SK-N-SH (cell line): ENCODE measurements at regions not wholly inside any gene's neighbourhood (a gene's known extent, or its start where the extent isn't known, plus 50 kb on each side); places are given as distances from the start of the nearest gene placed in this dataset.

Source experiments
- POLR2AphosphoS5 ChIP-seq: IDR thresholded peaks from 2 replicates; pipeline ENCODE4 v1.6.1; 2012; ENCODE audit warnings: low read depth, low read length
- YY1 ChIP-seq: IDR thresholded peaks from 2 replicates; pipeline ENCODE4 v1.4.0; 2012; ENCODE audit warnings: low read depth, mild to moderate bottlenecking
- TF ChIP-seq, protein P1 (sequence below): fragments of 200-600 bp; sonication (generic); IDR thresholded peaks from 2 replicates; pipeline ENCODE4 v1.6.1; 2017; ENCODE audit warnings: antibody characterized with exemption, mild to moderate bottlenecking, moderate library complexity

DNA sequence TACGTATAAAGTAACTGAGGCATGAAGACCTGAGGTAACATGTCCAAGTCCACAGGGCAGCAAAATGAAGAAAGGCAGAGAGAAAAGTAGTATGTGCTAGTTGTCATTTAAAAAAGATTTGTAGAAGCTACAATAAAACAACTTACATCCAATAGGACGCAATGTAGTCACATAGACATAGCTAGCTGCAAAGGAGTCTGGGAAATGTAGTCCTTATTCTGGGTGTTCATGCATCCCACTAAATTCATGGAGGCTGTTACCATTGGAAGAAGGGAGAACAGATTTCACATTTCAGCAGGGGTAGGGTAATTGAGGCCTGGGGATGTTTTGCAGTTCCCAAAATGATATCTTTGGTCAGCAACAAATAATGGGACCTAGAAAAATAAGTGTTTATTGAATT lies 571.4 kb downstream of the MIAT start:
- TF ChIP-seq, protein P1, sequence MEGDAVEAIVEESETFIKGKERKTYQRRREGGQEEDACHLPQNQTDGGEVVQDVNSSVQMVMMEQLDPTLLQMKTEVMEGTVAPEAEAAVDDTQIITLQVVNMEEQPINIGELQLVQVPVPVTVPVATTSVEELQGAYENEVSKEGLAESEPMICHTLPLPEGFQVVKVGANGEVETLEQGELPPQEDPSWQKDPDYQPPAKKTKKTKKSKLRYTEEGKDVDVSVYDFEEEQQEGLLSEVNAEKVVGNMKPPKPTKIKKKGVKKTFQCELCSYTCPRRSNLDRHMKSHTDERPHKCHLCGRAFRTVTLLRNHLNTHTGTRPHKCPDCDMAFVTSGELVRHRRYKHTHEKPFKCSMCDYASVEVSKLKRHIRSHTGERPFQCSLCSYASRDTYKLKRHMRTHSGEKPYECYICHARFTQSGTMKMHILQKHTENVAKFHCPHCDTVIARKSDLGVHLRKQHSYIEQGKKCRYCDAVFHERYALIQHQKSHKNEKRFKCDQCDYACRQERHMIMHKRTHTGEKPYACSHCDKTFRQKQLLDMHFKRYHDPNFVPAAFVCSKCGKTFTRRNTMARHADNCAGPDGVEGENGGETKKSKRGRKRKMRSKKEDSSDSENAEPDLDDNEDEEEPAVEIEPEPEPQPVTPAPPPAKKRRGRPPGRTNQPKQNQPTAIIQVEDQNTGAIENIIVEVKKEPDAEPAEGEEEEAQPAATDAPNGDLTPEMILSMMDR = no peak
- TF ChIP-seq POLR2AphosphoS5 (no peak), YY1 (no peak)
